ENCODE measurements at regions not wholly inside any gene's neighbourhood (a gene's known extent, or its start where the extent isn't known, plus 50 kb on each side); places are given as distances from the start of the nearest gene placed in this dataset.

- Histone ChIP-seq H2AK5ac (ENCODE audit: insufficient read length, low read length) (no peak overlapping the region), H2BK5ac (ENCODE audit: insufficient read length, low read length) (no peak overlapping the region), H4K8ac (replicated peaks; ENCODE audit: insufficient read length, low read depth, low read length) (no peak overlapping the region), H4K5ac (ENCODE audit: insufficient read length, low read depth, low read length) (no peak overlapping the region), H3K9me3 (ENCODE audit: control insufficient read depth, low read depth, low read length) (no peaks in the 10 kb centered on the region), H3K4ac (ENCODE audit: low read depth, low read length) (no peak overlapping the region), H3K27me3 (ENCODE audit: insufficient read depth, low read length) (no peaks in the 10 kb centered on the region), H3K23me2 (ENCODE audit: insufficient read length, low read depth, low read length, poor library complexity, severe bottlenecking) (no peaks in the 10 kb centered on the region), H3K14ac (ENCODE audit: insufficient read depth, low read length) (no peak overlapping the region), H3K79me2 (ENCODE audit: insufficient read depth, low read length) (peaks cover 2% of the 10 kb centered on the region; the same call in 1 of the 2 replicates), H2BK20ac (ENCODE audit: low read depth, low read length, poor library complexity, severe bottlenecking) (no peak overlapping the region), H3K79me1 (ENCODE audit: insufficient read depth, low read depth, low read length, poor library complexity, severe bottlenecking) (no peaks in the 10 kb centered on the region), H3K23ac (ENCODE audit: insufficient read length, low read depth, low read length) (no peak overlapping the region), H3T11ph (ENCODE audit: low read length) (no peak overlapping the region), H2BK120ac (ENCODE audit: low read depth, low read length, poor library complexity, severe bottlenecking) (no peak overlapping the region), H2BK12ac (ENCODE audit: insufficient read length, low read depth, low read length) (no peak overlapping the region), H3K4me1 (ENCODE audit: insufficient read depth, low read length) (peaks cover 2% of the 10 kb centered on the region), H3K18ac (ENCODE audit: insufficient read length, low read depth, low read length) (no peak overlapping the region), H2AFZ (ENCODE audit: low read length) (no peak overlapping the region), H3K27ac (ENCODE audit: insufficient read length, low read depth, low read length) (no peak overlapping the region), H4K20me1 (ENCODE audit: control insufficient read depth, insufficient read depth, insufficient read length) (no peaks in the 10 kb centered on the region), H3K56ac (ENCODE audit: insufficient read length, low read depth, low read length) (no peak overlapping the region), H4K91ac (ENCODE audit: insufficient read length, low read depth, low read length) (no peak overlapping the region), H2BK15ac (ENCODE audit: low read depth, low read length) (no peak overlapping the region), H3K9ac (ENCODE audit: extremely low read depth, insufficient read length, low read length) (no peak overlapping the region), H3K4me2 (ENCODE audit: insufficient read depth, insufficient read length, low read length) (no peak overlapping the region)
- peaks cover 13 to 17% of the 10 kb centered on the region in 2 experiments; a peak in 4 of 5 replicates for H3K9me3 Mint-ChIP-seq
- H3K4me3 Mint-ChIP-seq: no peak overlapping the region
- peaks cover 19 to 25% of the 10 kb centered on the region in 2 experiments for H3K4me1 Mint-ChIP-seq
- no peak for TF ChIP-seq CTCF (conservative IDR thresholded peaks at IDR 0.05)
- H3K27me3 Mint-ChIP-seq (ENCODE audit: low read depth): no peaks in the 10 kb centered on the region
- WGBS (ENCODE audit: extremely low coverage, insufficient read length, low lambda C conversion rate): no CpG with 5 or more reads among the region's 2 CpGs
- H3K27ac Mint-ChIP-seq: no peak overlapping the region
- H3K36me3 Mint-ChIP-seq (ENCODE audit: insufficient read depth in 1 of 3, low read depth in 3 of 3): peaks cover 9 to 16% (median 13%) of the 10 kb centered on the region in 3 experiments
- DNase-seq: no peak
Measured at GRCh38 chr10:29723726-29724125, 89.0 kb upstream of the SVIL start.
